ENCODE measurements at regions not wholly inside any gene's neighbourhood (a gene's known extent, or its start where the extent isn't known, plus 50 kb on each side); places are given as distances from the start of the nearest gene placed in this dataset.

GRCh38 chr9:642014-642413, 199.5 kb upstream of the DMRT1 start:
- CTCF ChIA-PET, result interaction anchor here (1.4 kb wide), 1 partner anchor 10 kb away, joined by 5 read pairs; no protein-coding TSS in a partner anchor
- no peak for TF ChIP-seq CTCF (IDR thresholded peaks at IDR 0.05; ENCODE audit: insufficient read depth, low read length, missing control alignments)

GRCh38 chr9:643966-644365, 197.5 kb upstream of the DMRT1 start:
- ChIA-PET POLR2A (no interaction called here), CTCF (no interaction called here)
- TF ChIP-seq CTCF (IDR thresholded peaks at IDR 0.05; ENCODE audit: insufficient read depth, low read length, missing control alignments), result no peak
- H3K4me3 ChIP-seq (ENCODE audit: low read depth, low read length), result no peak overlapping the region
- no peak for DNase-seq (ENCODE audit: low read depth, low spot score)

More at GRCh38 chr9:642014-642413, 199.5 kb upstream of the DMRT1 start:
- POLR2A ChIA-PET, result no interaction called here
- no peak overlapping the region for H3K4me3 ChIP-seq (ENCODE audit: low read depth, low read length)
- DNase-seq (ENCODE audit: low read depth, low spot score), result no peak

- no peak for TF ChIP-seq CTCF (IDR thresholded peaks at IDR 0.05; ENCODE audit: insufficient read depth, low read length, missing control alignments)
- ChIA-PET POLR2A (no interaction called here), CTCF (no interaction called here)
- H3K4me3 ChIP-seq (ENCODE audit: low read depth, low read length), result no peak overlapping the region
- DNase-seq (ENCODE audit: low read depth, low spot score), result no peak
Measured at GRCh38 chr9:647522-647921, 194.0 kb upstream of the DMRT1 start.

- POLR2A ChIA-PET, result interaction anchor here (1.3 kb wide), 1 partner anchor 44 kb away, joined by 5 read pairs; no protein-coding TSS in a partner anchor
- TF ChIP-seq CTCF (IDR thresholded peaks at IDR 0.05; ENCODE audit: insufficient read depth, low read length, missing control alignments), result no peak
- CTCF ChIA-PET, result interaction anchor here (0.6 to 1.2 kb wide), 2 partner anchors 9 to 36 kb away, joined by 3 to 6 read pairs; no protein-coding TSS in a partner anchor
- no peak overlapping the region for H3K4me3 ChIP-seq (ENCODE audit: low read depth, low read length)
- DNase-seq (ENCODE audit: low read depth, low spot score), result no peak
Measured at GRCh38 chr9:649128-650074, 192.1 kb upstream of the DMRT1 start.

- POLR2A ChIA-PET, result no interaction called here
- H3K4me3 ChIP-seq (ENCODE audit: low read depth, low read length), result no peak overlapping the region
- TF ChIP-seq CTCF (IDR thresholded peaks at IDR 0.05; ENCODE audit: insufficient read depth, low read length, missing control alignments), result no peak
- DNase-seq (ENCODE audit: low read depth, low spot score), result no peak
- CTCF ChIA-PET, result interaction anchor here (1.2 kb wide), 1 partner anchor 37 kb away, joined by 6 read pairs; no protein-coding TSS in a partner anchor
Measured at GRCh38 chr9:650362-650761, 191.1 kb upstream of the DMRT1 start.

GRCh38 chr9:651371-651770, 190.1 kb upstream of the DMRT1 start:
- DNase-seq (ENCODE audit: low read depth, low spot score), result no peak
- TF ChIP-seq CTCF (IDR thresholded peaks at IDR 0.05; ENCODE audit: insufficient read depth, low read length, missing control alignments), result no peak
- ChIA-PET POLR2A (no interaction called here), CTCF (no interaction called here)
- H3K4me3 ChIP-seq (ENCODE audit: low read depth, low read length), result no peak overlapping the region
